ENCODE measurements at regions not wholly inside any gene's neighbourhood (a gene's known extent, or its start where the extent isn't known, plus 50 kb on each side); places are given as distances from the start of the nearest gene placed in this dataset.

GRCh38 chr5:124596595-124597421 is 149.6 kb downstream of the ZNF608 start (continued):
- TF ChIP-seq ZNF275 (CRISPR knock-in tag; IDR thresholded peaks at IDR 0.05; ENCODE audit: borderline replicate concordance): no peak
- TF ChIP-seq, protein P1, sequence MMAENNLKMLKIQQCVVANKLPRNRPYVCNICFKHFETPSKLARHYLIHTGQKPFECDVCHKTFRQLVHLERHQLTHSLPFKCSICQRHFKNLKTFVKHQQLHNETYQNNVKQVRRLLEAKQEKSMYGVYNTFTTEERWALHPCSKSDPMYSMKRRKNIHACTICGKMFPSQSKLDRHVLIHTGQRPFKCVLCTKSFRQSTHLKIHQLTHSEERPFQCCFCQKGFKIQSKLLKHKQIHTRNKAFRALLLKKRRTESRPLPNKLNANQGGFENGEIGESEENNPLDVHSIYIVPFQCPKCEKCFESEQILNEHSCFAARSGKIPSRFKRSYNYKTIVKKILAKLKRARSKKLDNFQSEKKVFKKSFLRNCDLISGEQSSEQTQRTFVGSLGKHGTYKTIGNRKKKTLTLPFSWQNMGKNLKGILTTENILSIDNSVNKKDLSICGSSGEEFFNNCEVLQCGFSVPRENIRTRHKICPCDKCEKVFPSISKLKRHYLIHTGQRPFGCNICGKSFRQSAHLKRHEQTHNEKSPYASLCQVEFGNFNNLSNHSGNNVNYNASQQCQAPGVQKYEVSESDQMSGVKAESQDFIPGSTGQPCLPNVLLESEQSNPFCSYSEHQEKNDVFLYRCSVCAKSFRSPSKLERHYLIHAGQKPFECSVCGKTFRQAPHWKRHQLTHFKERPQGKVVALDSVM (CRISPR knock-in tag; IDR thresholded peaks at IDR 0.05): peak; percentile 67
- TF ChIP-seq ZNF101 (CRISPR knock-in tag; IDR thresholded peaks at IDR 0.05; ENCODE audit: borderline replicate concordance, low read depth): no peak
- TF ChIP-seq ZNF44 (CRISPR knock-in tag; IDR thresholded peaks at IDR 0.05): no peak
- no peak for TF ChIP-seq RNF219 (CRISPR knock-in tag; IDR thresholded peaks at IDR 0.05)
- TF ChIP-seq ZNF441 (CRISPR knock-in tag; IDR thresholded peaks at IDR 0.05; ENCODE audit: borderline replicate concordance): no peak
- no peak for TF ChIP-seq NR1H2 (CRISPR knock-in tag; IDR thresholded peaks at IDR 0.05; ENCODE audit: borderline replicate concordance, low read depth)
- TF ChIP-seq, protein P2, sequence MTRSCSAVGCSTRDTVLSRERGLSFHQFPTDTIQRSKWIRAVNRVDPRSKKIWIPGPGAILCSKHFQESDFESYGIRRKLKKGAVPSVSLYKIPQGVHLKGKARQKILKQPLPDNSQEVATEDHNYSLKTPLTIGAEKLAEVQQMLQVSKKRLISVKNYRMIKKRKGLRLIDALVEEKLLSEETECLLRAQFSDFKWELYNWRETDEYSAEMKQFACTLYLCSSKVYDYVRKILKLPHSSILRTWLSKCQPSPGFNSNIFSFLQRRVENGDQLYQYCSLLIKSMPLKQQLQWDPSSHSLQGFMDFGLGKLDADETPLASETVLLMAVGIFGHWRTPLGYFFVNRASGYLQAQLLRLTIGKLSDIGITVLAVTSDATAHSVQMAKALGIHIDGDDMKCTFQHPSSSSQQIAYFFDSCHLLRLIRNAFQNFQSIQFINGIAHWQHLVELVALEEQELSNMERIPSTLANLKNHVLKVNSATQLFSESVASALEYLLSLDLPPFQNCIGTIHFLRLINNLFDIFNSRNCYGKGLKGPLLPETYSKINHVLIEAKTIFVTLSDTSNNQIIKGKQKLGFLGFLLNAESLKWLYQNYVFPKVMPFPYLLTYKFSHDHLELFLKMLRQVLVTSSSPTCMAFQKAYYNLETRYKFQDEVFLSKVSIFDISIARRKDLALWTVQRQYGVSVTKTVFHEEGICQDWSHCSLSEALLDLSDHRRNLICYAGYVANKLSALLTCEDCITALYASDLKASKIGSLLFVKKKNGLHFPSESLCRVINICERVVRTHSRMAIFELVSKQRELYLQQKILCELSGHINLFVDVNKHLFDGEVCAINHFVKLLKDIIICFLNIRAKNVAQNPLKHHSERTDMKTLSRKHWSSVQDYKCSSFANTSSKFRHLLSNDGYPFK (CRISPR knock-in tag; IDR thresholded peaks at IDR 0.05; ENCODE audit: borderline replicate concordance): no peak
- TF ChIP-seq KDM2A (CRISPR knock-in tag; IDR thresholded peaks at IDR 0.05; ENCODE audit: borderline replicate concordance, low read depth): no peak
- TF ChIP-seq SOX13 (IDR thresholded peaks at IDR 0.05): no peak
- TF ChIP-seq SOX13 (CRISPR knock-in tag; conservative IDR thresholded peaks at IDR 0.05 in 1 of 2, IDR thresholded peaks at IDR 0.05 in 1 of 2): peak in 1 of 2 experiments; percentile 75; a peak in 2 of 4 replicates
- TF ChIP-seq IKZF4 (CRISPR knock-in tag; IDR thresholded peaks at IDR 0.05; ENCODE audit: borderline replicate concordance, low read depth, not compliant biosample characterization): no peak
- TF ChIP-seq ZNF615 (CRISPR knock-in tag; IDR thresholded peaks at IDR 0.05; ENCODE audit: borderline replicate concordance): no peak
- TF ChIP-seq, protein P3, sequence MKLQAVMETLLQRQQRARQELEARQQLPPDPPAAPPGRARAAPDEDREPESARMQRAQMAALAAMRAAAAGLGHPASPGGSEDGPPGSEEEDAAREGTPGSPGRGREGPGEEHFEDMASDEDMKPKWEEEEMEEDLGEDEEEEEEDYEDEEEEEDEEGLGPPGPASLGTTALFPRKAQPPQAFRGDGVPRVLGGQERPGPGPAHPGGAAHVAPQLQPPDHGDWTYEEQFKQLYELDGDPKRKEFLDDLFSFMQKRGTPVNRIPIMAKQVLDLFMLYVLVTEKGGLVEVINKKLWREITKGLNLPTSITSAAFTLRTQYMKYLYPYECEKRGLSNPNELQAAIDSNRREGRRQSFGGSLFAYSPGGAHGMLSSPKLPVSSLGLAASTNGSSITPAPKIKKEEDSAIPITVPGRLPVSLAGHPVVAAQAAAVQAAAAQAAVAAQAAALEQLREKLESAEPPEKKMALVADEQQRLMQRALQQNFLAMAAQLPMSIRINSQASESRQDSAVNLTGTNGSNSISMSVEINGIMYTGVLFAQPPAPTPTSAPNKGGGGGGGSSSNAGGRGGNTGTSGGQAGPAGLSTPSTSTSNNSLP (IDR thresholded peaks at IDR 0.05; ENCODE audit: low read depth, low read length): peak; percentile 86
